GM21528 (cell line): ENCODE measurements at regions not wholly inside any gene's neighbourhood (a gene's known extent, or its start where the extent isn't known, plus 50 kb on each side); places are given as distances from the start of the nearest gene placed in this dataset.
"Not testable (repeated sequence)": the region's sequence is repeated elsewhere in the genome, so short reads cannot be mapped to it uniquely, and the experiment has no call there.

Source experiments
- ATAC-seq: cut with Tn5 transposase; IDR thresholded peaks from one replicate; pipeline ENCODE4 v1.9.1; 2021; ENCODE audit warnings: mild to moderate bottlenecking, moderate library complexity; ENCODE audit not compliant: unreplicated experiment, low FRiP score

DNA sequence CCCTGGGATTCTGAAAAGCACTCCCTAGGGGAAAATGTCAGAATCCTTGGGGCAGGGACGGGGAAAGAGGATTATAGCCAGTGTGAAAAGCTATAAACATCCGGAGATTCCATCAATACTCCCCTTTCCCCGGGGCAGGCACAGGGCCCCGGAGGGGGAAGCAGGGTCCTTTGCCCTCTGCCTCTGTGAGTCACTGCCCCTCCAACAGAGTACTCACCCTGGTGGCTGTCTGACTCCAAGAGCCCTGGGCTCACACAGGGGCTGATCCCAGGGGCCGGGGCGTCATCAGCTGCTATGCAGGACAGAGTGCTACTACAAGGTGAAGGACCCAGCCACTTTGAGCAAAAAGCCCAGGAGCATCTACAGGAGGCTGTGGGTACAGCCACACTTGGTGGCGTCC is 133.0 kb upstream of the PRR20G start:
- no peak for ATAC-seq

DNA sequence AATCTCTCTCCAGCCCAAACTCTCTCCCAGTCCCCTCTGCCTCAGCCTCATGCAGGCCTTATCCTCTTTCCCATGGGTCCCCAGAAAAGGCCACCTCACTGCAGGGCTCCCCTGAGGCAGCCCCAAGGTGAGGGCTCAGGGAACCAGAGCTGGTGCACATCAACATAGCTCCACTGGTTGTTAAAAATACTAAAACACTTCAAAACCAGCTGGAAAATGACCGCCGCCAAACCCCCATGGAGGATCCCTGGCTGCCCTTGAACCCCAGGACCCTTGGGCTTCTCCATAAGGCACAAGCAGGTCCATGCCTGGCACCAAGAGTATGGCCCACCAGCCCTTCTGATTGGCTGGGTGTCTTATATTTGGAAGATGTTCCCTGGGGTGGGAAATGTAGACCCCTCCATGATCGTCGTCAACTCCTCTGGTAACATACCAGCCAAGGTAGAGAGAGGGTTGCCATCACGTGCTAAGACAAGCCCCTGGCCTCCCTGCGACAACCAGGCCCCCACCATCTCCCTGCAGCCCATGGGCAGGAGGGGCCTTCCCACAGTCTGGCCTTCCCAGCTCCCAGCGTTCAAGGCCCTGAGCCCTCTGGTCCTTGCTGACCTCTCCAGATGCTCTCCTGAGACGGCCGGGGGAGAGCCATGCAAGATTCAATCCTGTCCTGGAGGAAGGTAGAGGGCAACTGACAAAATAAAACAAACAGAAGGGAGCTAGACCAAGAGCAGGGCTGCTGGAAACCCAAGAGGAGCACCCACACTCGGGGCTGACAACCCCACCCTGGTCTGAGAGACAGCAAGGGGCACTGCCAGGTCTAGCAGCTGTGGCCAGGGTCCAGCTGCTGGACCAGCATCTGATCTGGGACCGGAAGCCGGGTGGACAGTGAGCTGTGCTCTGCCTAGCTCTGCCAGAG is 132.1 kb upstream of the PRR20G start:
- no peak for ATAC-seq

DNA sequence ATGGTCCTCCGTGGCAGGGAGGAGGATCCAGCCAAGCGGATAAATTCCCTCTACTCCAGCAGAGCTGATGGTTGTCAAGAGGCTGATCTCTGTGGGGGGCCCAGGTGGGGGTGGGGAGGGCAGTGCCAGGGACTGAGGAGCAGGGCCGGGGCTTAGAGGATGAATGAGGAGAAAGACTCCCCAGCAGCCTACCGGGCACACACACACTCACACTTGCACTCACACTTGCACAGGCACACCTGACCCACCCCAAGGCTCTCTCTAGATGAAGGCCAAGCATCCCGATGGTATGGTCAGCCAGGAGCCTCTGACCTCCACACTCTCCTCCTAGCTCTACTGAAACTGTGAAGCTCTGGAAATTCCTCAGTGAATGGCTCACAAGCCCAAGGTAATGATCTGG is 131.3 kb upstream of the PRR20G start:
- no peak for ATAC-seq

DNA sequence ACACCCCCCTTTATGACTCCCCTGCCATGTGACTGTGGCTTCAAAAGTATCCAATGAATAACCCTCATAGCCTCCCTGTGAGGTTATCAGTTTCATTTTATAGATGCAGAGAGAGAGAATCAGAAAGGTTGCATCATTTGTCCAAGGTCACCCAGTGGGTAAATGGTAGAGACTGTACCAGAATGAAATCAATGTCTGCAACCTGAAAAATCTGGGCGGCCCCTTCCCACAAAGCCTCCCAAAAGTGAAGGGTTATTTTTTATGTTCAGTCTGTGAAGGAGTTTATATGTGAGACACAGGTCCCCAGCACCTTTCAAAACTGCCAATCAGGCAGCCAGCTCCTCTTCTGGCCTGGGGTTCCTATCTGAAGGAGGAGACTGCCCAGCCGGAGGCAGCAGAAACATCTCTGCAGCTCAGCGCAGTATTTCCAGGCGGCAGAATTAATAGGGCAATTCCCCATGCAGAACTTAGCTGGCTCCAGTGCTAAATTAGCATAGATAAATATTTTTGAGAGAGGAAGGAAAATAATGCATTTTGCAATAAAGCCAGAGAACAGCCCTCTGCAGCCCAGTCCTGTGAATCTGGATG is 130.8 kb upstream of the PRR20G start:
- ATAC-seq = no peak

DNA sequence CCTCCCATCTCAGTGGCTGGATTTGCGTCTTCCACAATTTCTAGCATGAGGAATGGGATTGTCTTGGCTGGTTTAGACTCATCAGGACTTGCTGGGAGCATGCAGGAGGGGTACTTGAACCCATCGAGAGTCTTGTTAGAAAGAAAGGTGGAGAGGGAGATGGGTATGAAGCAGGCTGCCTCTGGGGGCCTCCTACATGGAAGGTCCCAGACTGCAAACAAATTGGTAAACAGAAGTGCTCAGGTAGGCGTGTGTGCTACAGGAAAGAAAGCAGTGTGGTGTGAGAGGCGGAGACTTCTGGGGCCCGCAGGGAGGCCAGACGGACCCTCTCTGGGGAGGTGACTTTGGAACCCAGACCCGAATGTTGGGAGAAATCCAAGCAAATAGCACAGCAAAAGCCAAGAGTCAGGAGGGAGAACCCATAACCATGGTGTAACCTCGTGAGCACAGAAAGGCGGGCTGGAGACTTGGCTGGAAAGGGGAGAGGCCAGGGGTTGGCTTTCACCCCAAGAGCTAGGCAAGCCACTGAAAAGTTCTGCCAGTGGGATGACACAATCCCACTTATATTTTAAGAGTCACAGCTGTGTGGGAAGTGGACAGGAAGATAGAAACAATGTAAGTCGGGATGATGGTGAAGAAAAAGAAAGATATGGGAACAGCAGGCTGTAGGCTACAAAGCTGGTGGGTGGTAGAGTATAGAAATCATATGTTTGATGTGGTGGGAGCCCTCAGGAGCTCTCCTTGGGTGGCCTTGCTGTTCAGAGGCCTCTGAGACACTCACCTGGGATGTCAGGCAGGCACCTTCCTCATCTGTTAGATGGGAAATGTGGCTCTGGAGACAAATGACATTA is 130.1 kb upstream of the PRR20G start:
- ATAC-seq = no peak

DNA sequence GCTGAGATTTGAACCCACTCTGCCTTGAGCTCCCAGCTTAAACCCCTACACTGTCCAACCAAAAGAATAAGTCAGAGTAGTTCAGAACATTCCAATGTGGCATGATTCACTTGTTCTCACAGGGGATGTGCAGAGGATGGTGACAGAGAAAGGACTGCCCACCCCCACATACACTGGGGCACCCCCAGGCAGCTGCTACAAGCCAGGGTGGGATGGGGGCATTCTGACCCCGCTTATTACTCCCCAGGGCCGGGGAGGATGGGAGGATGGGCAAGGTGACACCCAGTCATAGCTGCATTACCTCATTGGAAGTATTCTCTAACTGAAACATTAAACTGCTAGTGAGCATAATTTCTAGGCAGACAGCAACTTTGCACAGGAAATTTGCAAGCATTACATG is 126.0 kb upstream of the PRR20G start:
- ATAC-seq = no peak

DNA sequence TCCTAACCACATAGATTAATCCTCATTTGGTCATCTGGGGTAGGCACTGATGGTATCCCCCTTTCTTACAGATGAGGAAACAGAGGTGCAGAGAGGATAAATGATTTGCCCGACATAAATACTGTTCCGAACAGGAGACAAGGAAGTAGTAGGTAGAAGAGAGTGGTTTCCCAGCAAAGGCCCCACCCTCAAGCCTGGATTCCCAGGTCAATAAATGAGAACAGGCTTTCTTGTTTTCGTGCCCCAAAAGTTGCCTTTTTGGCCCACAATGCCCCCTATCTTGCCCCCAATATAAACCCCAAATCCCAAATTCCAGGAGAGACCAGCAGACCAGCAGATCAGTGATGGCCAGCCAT is 125.5 kb upstream of the PRR20G start:
- ATAC-seq = no peak

DNA sequence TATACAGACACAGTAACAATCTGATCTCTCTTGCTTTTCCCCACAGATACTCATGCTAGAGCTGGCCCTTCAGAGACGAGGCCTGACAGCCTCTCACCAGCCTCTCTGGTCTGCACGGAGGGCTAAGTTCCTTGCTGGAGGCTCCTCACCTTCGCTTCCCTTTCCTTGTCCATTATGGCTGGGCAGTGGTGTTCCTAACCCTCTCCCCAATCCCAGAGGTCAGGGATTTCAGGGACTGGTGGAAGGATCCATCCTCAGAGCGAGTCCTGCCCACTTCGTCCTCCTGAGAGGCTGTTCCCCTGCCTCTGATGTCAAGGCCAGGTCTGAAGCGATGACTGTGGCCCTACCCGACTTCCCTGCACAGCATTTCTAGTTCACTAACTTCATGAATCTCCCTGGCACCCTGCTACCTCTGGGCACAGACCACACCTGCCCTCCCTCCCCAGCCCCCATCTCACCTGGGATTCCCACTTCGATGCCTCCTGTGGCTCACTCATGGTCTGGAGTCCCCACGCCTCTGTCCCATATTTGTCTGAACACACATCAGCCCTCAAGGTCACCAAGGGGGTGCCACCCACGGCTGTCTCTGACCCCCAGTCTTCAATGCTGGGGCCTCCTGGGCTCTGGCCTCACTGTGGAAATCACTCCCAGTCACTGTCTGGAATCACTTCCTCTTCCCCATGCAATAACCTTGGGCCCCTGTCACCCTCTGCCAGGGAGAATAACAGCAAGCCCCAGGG is 124.9 kb upstream of the PRR20G start:
- ATAC-seq = no peak

DNA sequence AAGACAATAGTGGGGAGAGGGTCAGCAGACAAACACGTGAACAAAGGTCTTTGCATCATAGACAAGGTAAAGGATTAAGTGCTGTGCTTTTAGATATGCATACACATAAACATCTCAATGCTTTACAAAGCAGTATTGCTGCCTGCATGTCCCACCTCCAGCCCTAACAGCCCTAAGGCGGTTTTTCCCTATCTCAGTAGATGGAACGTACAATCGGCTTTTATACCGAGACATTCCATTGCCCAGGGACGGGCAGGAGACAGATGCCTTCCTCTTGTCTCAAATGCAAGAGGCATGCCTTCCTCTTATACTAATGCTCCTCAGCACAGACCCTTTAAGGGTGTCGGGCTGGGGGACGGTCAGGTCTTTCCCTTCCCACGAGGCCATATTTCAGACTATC is 124.0 kb upstream of the PRR20G start:
- not testable (repeated sequence) for ATAC-seq

DNA sequence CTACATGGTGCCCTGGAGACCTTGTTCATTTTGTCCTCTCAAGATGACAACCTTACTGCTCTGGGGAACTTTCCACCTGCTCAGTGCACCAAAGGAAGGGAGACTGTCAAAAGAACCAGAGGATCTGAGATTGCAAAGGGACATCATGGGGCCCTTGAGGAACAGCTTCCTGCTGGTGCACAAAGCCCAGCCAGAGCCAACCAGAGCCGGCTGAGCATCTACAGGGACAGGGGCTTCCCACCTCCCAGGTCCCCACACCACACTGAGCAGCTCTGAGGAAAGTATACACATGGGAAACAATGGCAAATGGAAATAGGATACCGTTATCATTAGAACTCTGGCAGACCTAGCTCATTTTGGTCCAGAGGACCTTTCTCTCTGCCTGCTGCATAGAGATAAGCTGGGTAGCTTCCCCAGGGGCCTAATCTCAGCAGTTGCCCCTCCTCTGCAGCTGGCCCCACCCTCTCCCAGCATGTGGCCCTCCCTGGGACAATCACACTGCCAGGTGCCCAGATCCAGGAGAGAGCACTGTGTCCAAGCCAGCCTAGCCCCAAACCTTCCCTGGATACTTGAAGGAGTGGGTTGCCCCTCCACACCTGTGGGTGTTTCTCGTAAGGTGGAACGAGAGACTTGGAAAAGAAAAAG is 123.4 kb upstream of the PRR20G start:
- ATAC-seq = no peak

DNA sequence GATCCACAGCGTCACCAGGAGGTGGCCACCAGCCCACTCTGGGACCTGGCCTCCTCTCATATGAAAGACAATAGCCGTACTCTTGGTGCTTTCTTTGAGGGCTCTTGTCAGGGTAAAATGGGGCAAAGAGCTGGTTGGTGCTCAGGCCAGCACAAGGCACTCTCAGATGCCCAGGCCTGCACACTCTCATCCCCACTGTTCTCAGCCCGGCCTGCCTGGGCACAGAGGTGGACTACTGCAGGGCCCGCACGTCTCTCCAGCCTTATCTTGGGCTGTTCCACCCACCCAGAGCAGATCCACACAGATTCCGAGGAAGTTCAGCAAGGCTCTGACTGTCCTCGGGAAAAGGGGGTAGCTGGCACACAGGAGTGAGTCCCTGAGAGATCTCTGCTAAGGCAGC is 122.8 kb upstream of the PRR20G start:
- ATAC-seq = no peak

DNA sequence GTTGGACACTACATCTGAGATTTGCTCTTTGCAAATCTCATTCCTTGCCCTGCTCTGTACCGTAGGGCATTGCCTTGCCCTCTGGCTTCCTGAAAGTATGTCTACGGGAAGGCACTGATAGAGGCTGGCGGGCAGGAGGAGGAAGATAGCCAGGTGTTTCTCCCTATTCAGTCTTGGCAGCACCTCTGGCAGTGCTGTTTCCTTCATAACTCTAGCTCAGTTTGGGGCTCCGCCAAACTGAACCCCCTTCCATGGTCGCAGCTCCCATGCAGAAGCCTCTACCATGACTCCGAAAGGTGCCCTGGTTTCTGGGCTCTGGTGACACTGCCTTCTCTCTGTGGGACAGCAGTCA is 122.3 kb upstream of the PRR20G start:
- ATAC-seq = no peak

DNA sequence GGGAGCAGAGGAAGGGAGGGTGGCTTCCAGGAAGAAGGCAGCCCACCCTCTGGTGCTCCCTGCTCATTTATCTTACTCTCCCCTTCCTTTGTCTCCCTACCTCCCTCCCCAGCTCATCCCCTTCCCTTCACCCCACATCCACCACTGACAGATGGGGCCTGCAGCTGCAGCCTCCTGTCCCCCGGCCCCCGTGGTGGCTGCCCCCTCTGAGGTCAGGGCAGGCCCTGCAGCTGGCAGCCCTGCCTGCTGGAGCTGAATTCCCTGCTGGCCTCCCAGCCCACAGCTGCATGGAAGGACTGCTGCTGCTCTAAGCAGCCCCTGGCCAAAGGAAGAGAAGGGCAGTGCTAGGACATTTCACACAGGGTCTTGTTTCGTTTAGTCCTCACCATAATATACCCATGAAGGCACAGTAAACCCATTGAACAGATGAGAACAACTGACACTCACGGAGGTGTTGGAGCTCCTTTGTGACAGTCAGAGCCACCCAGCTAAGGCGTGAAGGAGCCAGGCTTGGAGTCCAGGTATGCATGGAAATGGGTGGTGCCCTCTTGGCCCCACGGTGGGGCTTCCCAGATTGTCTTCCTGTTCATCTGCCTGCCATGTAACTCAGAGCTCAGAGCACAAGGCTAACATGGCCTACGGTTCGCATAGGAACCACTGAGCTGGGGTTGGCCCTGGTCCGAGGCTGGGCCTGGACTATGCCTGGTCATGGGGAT is 121.7 kb upstream of the PRR20G start:
- no peak for ATAC-seq

DNA sequence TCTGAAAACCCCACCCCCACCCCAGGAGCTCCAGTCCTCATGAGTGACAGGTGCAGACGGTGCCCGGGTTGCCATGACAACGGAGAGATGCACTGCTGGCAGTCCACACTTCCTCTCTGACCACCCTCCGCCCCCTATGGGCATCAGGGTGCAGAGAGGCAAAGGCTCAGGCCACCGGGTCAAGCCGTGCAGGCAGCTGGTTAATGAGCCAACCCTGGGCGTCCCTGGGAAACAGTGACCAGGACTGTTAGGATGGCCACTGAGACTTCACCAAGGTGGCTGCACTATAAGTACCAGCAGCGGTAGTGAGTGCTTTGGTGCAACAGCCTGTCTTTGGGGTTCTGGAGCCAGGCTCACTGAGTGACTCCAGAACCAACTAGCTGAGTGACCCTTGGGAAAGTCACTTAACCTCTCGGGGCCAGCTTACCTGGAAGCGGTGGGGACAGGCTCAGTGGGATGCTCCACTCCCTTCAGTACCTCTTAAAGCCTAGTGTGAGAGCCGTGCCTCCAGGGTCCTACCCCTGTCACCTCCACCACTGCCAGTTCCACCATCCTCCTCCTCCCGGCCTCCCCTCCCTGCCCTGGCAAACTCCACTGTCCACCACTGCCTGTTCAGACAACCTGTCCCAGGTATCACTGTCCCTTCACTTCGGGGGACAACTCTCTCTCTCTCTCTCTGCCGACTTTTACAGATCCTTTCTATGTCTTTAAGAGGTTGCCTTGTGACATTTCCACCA is 121.0 kb upstream of the PRR20G start:
- ATAC-seq = no peak

DNA sequence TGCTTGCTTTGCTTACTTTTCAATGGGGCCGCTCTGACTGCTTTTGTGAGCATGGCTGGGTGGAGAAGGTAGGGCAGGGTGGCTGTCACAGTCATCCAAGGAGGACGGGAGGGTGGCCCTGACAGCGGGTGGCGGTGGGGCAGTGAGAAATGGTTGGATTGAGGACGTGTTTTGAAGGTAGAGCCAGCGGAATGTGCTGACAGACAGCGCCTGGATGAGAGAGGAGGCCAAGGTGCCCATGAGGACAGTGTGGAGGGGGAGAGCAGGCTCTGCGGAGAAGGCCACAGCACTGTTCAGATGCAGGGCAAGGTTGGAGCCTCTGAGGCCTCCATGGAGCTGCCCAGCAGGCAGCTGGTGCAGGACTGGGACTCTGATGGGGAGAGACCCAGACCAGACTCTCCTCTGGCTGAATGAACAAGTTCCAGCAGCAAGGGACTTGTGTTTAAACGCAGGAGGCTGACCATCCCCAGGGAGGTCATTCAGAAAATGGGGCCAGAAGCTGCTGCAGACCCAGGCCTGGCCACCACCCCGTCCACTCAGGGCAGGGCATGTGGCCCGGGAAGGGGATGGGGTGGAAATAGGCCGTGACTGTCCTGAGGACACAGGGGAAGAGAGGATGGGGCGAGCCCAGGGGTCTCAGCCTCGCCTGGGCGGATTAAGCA is 120.3 kb upstream of the PRR20G start:
- no peak for ATAC-seq

DNA sequence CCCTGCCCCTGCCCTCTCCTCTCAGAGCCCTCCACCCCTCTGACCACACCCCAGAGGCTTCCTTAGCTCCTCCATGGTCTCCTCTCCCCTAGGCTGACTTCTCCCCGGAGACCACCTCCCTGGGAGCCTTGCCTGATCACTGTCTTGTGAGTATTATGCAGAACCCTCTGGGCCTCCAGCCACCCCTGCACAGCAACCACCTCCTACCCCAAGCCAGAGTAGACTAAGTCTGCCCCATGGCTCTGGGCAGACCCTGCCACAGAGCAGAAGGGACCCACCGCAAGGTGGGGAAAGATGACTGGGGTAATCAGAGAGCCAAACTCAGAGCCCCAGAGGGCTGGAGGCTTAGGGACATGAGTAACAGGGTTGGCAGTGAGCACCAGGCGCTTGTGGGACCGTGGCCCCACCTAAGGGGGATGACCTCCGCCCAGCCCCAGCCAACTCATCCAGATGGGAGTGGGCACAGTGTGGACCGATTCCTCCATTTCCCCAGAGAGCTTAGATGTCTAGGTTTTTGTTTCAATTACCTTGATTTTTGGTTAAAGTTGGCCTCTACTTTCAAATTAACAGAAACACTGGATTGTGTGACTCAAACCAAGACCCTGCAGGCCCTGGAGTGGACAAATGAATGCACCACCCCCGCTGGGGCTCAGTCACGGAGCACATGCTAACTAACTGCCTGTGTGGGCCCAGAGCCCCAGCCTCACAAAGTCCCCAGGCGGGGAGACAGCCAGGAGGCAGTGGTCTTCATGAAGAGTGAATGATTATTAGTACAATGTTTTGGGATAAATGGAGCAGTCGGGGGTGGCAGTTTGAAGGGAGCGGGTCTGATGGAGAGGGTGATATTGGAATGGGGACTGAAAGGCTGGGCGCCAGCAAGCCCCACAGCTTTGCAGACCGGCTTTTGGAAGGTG is 119.4 kb upstream of the PRR20G start:
- ATAC-seq = no peak

DNA sequence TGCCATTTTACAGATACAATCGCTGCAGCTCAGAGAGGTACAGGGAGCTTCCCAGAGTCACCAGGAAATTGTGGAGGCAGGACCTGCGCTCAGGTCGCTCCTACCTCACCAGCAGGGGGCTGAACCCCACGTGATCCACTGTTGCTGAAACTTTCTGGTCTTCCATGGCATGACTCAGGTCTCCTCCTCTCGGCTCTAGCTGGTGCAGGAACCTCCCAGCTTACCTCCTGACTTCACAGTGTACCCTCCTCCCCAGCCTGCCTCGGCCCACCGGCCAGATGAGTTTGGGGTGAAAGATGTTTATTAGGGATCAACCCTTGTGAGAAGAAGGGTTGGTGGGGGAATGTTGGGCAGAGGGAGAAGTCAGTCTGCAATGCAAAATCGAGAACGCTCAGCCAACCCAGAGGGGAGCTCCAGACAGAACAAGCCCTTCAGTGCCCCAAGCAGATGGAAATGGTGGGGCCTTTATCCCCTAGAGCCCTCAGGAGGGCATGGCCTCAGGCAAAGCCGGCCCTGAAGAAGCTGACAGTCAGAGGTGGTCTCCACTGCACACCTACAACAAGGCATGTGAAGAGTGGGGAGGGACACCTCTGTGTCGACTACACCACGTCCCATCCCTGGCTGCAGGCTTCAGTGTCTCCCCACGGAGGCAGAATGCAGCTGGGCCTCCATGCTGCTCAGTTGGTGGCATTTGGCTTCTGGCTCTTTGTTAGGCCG is 118.6 kb upstream of the PRR20G start:
- no peak for ATAC-seq
